Osteocyte (in vitro differentiated cells): ENCODE measurements at regions not wholly inside any gene's neighbourhood (a gene's known extent, or its start where the extent isn't known, plus 50 kb on each side); places are given as distances from the start of the nearest gene placed in this dataset.

Source experiments
- DNase-seq: peaks from one replicate; pipeline ENCODE4 v3.0.0; 2021; ENCODE audit warnings: mixed read lengths; ENCODE audit not compliant: unreplicated experiment; ENCODE audit errors: extremely low spot score
- H3K27ac Mint-ChIP-seq: one replicate; pipeline ENCODE4 v1.8.0; 2021; ENCODE audit warnings: mild to moderate bottlenecking, mixed read lengths; ENCODE audit not compliant: unreplicated experiment
- H3K27me3 Mint-ChIP-seq: one replicate; pipeline ENCODE4 v1.8.0; 2021; ENCODE audit warnings: mixed read lengths; ENCODE audit not compliant: unreplicated experiment
- H3K36me3 Mint-ChIP-seq: one replicate; pipeline ENCODE4 v1.8.0; 2021; ENCODE audit warnings: mixed read lengths; ENCODE audit not compliant: unreplicated experiment
- H3K4me1 Mint-ChIP-seq: one replicate; pipeline ENCODE4 v1.8.0; 2021; ENCODE audit warnings: mixed read lengths; ENCODE audit not compliant: unreplicated experiment
- H3K4me3 Mint-ChIP-seq: one replicate; pipeline ENCODE4 v1.8.0; 2021; ENCODE audit warnings: mild to moderate bottlenecking, moderate library complexity, mixed read lengths; ENCODE audit not compliant: unreplicated experiment
- H3K9me3 Mint-ChIP-seq: one replicate; pipeline ENCODE4 v1.8.0; 2021; ENCODE audit warnings: mixed read lengths; ENCODE audit not compliant: unreplicated experiment
- CTCF ChIP-seq: fragments of 200-600 bp; sonication (generic); IDR thresholded peaks from 2 replicates; pipeline ENCODE4 v1.5.0; 2021; ENCODE audit warnings: antibody characterized with exemption, mild to moderate bottlenecking, moderate library complexity

GRCh38 chr12:93970900-93971688 lies 177.3 kb upstream of the PLXNC1 start:
- no peak for TF ChIP-seq CTCF
- Mint-ChIP-seq H3K4me3 (no peak overlapping the region), H3K9me3 (peaks cover 7% of the 10 kb centered on the region), H3K4me1 (peaks cover 9% of the 10 kb centered on the region), H3K36me3 (peaks cover 1% of the 10 kb centered on the region), H3K27ac (no peak overlapping the region), H3K27me3 (no peaks in the 10 kb centered on the region)
- DNase-seq, result no peak

- H3K36me3 Mint-ChIP-seq, result peaks cover 1% of the 10 kb centered on the region
- no peak overlapping the region for H3K27ac Mint-ChIP-seq
- DNase-seq, result no peak
- H3K4me3 Mint-ChIP-seq, result no peak overlapping the region
- H3K4me1 Mint-ChIP-seq, result peaks cover 10% of the 10 kb centered on the region
- H3K9me3 Mint-ChIP-seq, result peaks cover 9% of the 10 kb centered on the region
- no peak for TF ChIP-seq CTCF
- no peaks in the 10 kb centered on the region for H3K27me3 Mint-ChIP-seq
Measured at GRCh38 chr12:93972411-93973208, 175.8 kb upstream of the PLXNC1 start.

- H3K27me3 Mint-ChIP-seq, result no peaks in the 10 kb centered on the region
- no peak overlapping the region for H3K4me3 Mint-ChIP-seq
- peaks cover 1% of the 10 kb centered on the region for H3K36me3 Mint-ChIP-seq
- peaks cover 11% of the 10 kb centered on the region for H3K9me3 Mint-ChIP-seq
- no peak for TF ChIP-seq CTCF
- peaks cover 13% of the 10 kb centered on the region for H3K4me1 Mint-ChIP-seq
- DNase-seq, result no peak
- no peak overlapping the region for H3K27ac Mint-ChIP-seq
Measured at GRCh38 chr12:93974252-93974651, 174.1 kb upstream of the PLXNC1 start.

GRCh38 chr12:93976024-93976423 lies 172.4 kb upstream of the PLXNC1 start:
- Mint-ChIP-seq H3K4me3 (no peak overlapping the region), H3K27ac (no peak overlapping the region), H3K36me3 (peaks cover 1% of the 10 kb centered on the region), H3K27me3 (no peaks in the 10 kb centered on the region), H3K9me3 (peaks cover 8% of the 10 kb centered on the region), H3K4me1 (peaks cover 11% of the 10 kb centered on the region)
- no peak for TF ChIP-seq CTCF
- no peak for DNase-seq

GRCh38 chr12:93977081-93977480 lies 171.3 kb upstream of the PLXNC1 start:
- Mint-ChIP-seq H3K36me3 (peaks cover under 1% of the 10 kb centered on the region), H3K4me1 (peaks cover 12% of the 10 kb centered on the region), H3K27ac (no peak overlapping the region), H3K4me3 (no peak overlapping the region), H3K27me3 (no peaks in the 10 kb centered on the region), H3K9me3 (peaks cover 4% of the 10 kb centered on the region)
- TF ChIP-seq CTCF, result no peak
- DNase-seq, result no peak
